ENCODE measurements at regions not wholly inside any gene's neighbourhood (a gene's known extent, or its start where the extent isn't known, plus 50 kb on each side); places are given as distances from the start of the nearest gene placed in this dataset.

DNA sequence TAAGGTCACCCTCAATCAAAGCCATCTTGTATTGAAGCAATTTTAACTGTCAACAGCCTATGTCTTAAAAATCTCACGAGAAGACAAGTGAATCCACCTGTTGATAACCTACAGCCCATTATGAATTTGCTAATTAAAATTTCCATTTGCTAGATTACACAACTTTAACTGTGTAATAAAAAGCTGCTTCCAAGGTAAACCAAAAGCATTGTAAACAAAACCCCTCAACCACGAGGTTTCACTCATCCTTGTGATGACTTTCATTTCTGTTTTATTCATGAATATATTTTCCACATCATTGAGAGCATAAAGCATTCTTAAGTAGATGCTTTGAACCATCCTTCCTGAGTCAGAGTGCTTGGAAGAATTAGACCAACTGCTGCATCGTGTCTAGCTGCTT is 217.5 kb upstream of the GYPA start:
- H3K9me3 ChIP-seq (ENCODE audit: control insufficient read depth, insufficient read depth, low read length) = no peaks in the 10 kb centered on the region
- H2BK5ac ChIP-seq (ENCODE audit: low read depth, low read length, poor library complexity, severe bottlenecking) = no peak overlapping the region
- BruUV-seq (replicated peaks) = no TSS peak
- no peak overlapping the region for H4K91ac ChIP-seq (ENCODE audit: insufficient read depth, low read depth, low read length)
- no peak overlapping the region for H2AK5ac ChIP-seq (ENCODE audit: low read depth, low read length)
- no peaks in the 10 kb centered on the region for H3K36me3 ChIP-seq (ENCODE audit: control insufficient read depth, insufficient read depth, low read length)
- H3K27ac ChIP-seq (ENCODE audit: insufficient read depth, low read length) = no peak overlapping the region
- no peak overlapping the region for H3K9ac ChIP-seq (ENCODE audit: low read depth, low read length)
- H3K4me1 ChIP-seq (ENCODE audit: control insufficient read depth, insufficient read depth, low read length) = no peaks in the 10 kb centered on the region
- in situ Hi-C loops (cut with MboI; ENCODE audit: low sequenced_read_pairs) (no loop called here), dilution Hi-C loops (cut with HindIII; ENCODE audit: low sequenced_read_pairs, unreplicated experiment) (no loop called here), intact Hi-C loops (cut with micrococcal nuclease) (no loop called here)
- H3K18ac ChIP-seq (ENCODE audit: low read depth, low read length) = no peak overlapping the region
- H3K14ac ChIP-seq (replicated peaks; ENCODE audit: low read depth, low read length) = no peak overlapping the region
- H2AFZ ChIP-seq (replicated peaks; ENCODE audit: low read length, poor library complexity) = no peak overlapping the region
- no peak overlapping the region for H2BK20ac ChIP-seq (ENCODE audit: low read depth, low read length)
- DNase-seq (no peak), ATAC-seq (ENCODE audit: low read depth) (no peak)
- H3K4me2 ChIP-seq (ENCODE audit: low read depth, low read length) = no peak overlapping the region
- H3K9me1 ChIP-seq (ENCODE audit: insufficient read depth, low read length) = no peaks in the 10 kb centered on the region
- no peak overlapping the region for H4K8ac ChIP-seq (ENCODE audit: low read depth in 2 of 2, low read length in 2 of 2)
- H2AK9ac ChIP-seq (replicated peaks; ENCODE audit: low read depth, low read length, poor library complexity) = no peak overlapping the region
- H3K4me3 ChIP-seq (ENCODE audit: insufficient read depth, low read depth, low read length) = no peak overlapping the region
- CTCF ChIA-PET = no interaction called here
- no peak overlapping the region for H3K23ac ChIP-seq (ENCODE audit: low read depth, low read length)
- H2BK15ac ChIP-seq (ENCODE audit: low read depth, low read length) = no peak overlapping the region
- no peak overlapping the region for H3K4ac ChIP-seq (ENCODE audit: low read depth, low read length)
- no peaks in the 10 kb centered on the region for H4K20me1 ChIP-seq (ENCODE audit: insufficient read depth, low read length)
- peaks cover 26% of the 10 kb centered on the region for H3K27me3 ChIP-seq (ENCODE audit: control insufficient read depth, insufficient read depth, low read length)
- no peak overlapping the region for H2BK120ac ChIP-seq (ENCODE audit: low read depth, low read length)
- H3K79me1 ChIP-seq (ENCODE audit: low read depth in 1 of 2, low read length in 2 of 2) = no peaks in the 10 kb centered on the region
- no peak overlapping the region for H3K56ac ChIP-seq (ENCODE audit: extremely low read depth, insufficient read depth, low read length)
- WGBS, 2 experiments (ENCODE audit: extremely low coverage in 2 of 2, insufficient read length in 1 of 2) = no CpG with 5 or more reads among the region's 3 CpGs
- TF ChIP-seq RFX5 (IDR thresholded peaks at IDR 0.05; ENCODE audit: low read depth, low read length) = no peak
- TF ChIP-seq CEBPB (IDR thresholded peaks at IDR 0.05; ENCODE audit: low read depth, low read length) = no peak
- no peak for TF ChIP-seq MAFK (IDR thresholded peaks at IDR 0.05; ENCODE audit: low read depth, low read length)
- TF ChIP-seq, protein P1, sequence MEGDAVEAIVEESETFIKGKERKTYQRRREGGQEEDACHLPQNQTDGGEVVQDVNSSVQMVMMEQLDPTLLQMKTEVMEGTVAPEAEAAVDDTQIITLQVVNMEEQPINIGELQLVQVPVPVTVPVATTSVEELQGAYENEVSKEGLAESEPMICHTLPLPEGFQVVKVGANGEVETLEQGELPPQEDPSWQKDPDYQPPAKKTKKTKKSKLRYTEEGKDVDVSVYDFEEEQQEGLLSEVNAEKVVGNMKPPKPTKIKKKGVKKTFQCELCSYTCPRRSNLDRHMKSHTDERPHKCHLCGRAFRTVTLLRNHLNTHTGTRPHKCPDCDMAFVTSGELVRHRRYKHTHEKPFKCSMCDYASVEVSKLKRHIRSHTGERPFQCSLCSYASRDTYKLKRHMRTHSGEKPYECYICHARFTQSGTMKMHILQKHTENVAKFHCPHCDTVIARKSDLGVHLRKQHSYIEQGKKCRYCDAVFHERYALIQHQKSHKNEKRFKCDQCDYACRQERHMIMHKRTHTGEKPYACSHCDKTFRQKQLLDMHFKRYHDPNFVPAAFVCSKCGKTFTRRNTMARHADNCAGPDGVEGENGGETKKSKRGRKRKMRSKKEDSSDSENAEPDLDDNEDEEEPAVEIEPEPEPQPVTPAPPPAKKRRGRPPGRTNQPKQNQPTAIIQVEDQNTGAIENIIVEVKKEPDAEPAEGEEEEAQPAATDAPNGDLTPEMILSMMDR (conservative IDR thresholded peaks at IDR 0.05; ENCODE audit: low read depth, low read length) = no peak
- TF ChIP-seq, protein P2, sequence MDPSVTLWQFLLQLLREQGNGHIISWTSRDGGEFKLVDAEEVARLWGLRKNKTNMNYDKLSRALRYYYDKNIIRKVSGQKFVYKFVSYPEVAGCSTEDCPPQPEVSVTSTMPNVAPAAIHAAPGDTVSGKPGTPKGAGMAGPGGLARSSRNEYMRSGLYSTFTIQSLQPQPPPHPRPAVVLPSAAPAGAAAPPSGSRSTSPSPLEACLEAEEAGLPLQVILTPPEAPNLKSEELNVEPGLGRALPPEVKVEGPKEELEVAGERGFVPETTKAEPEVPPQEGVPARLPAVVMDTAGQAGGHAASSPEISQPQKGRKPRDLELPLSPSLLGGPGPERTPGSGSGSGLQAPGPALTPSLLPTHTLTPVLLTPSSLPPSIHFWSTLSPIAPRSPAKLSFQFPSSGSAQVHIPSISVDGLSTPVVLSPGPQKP (IDR thresholded peaks at IDR 0.05; ENCODE audit: borderline replicate concordance, low read depth, low read length) = no peak
- no peak for TF ChIP-seq MAZ (IDR thresholded peaks at IDR 0.05; ENCODE audit: borderline replicate concordance, low read depth, low read length)
- TF ChIP-seq, protein P3, sequence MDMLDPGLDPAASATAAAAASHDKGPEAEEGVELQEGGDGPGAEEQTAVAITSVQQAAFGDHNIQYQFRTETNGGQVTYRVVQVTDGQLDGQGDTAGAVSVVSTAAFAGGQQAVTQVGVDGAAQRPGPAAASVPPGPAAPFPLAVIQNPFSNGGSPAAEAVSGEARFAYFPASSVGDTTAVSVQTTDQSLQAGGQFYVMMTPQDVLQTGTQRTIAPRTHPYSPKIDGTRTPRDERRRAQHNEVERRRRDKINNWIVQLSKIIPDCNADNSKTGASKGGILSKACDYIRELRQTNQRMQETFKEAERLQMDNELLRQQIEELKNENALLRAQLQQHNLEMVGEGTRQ (IDR thresholded peaks at IDR 0.05; ENCODE audit: low read depth, low read length) = no peak
- no peak for TF ChIP-seq NFE2L2 (IDR thresholded peaks at IDR 0.05; ENCODE audit: low read depth, low read length)
- TF ChIP-seq POLR2A (IDR thresholded peaks at IDR 0.05; ENCODE audit: low read depth, low read length) = no peak
- no peak for TF ChIP-seq SMC3 (IDR thresholded peaks at IDR 0.05; ENCODE audit: low read depth, low read length)
- no peak overlapping the region for H4K5ac ChIP-seq (ENCODE audit: low read depth, low read length)
- POLR2A ChIA-PET (ENCODE audit: unreplicated experiment) = no interaction called here
